ENCODE measurements at regions not wholly inside any gene's neighbourhood (a gene's known extent, or its start where the extent isn't known, plus 50 kb on each side); places are given as distances from the start of the nearest gene placed in this dataset.
A peak's percentile ranks its signal among the peaks of the same experiment; 100 is the strongest.

DNA sequence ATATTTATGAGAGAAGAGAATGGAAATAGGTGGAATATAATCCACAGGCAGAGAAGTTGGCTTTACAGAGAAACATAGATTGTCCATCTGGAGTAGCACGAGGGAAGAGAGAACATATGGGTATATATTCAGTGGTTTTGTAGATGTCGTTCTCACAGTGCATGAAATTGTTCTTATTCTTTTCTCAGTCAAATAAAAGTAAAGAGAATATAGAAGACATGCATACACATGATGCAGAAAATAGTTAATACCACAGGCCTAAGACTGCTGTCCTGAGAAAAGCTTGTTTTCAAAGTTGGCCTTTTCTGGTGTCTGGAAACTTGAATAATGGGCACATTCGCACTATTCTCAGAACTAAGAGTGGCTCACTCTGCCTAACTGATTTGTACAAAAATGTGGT is 378.1 kb downstream of the GABRG1 start:
- H3K4me3 ChIP-seq = no peak overlapping the region
- no peak overlapping the region for H3K27ac ChIP-seq
- no peak for TF ChIP-seq POLR2A (IDR thresholded peaks at IDR 0.05)
- TF ChIP-seq, protein P1, sequence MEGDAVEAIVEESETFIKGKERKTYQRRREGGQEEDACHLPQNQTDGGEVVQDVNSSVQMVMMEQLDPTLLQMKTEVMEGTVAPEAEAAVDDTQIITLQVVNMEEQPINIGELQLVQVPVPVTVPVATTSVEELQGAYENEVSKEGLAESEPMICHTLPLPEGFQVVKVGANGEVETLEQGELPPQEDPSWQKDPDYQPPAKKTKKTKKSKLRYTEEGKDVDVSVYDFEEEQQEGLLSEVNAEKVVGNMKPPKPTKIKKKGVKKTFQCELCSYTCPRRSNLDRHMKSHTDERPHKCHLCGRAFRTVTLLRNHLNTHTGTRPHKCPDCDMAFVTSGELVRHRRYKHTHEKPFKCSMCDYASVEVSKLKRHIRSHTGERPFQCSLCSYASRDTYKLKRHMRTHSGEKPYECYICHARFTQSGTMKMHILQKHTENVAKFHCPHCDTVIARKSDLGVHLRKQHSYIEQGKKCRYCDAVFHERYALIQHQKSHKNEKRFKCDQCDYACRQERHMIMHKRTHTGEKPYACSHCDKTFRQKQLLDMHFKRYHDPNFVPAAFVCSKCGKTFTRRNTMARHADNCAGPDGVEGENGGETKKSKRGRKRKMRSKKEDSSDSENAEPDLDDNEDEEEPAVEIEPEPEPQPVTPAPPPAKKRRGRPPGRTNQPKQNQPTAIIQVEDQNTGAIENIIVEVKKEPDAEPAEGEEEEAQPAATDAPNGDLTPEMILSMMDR (IDR thresholded peaks at IDR 0.05) = no peak
- H3K27me3 ChIP-seq = no peaks in the 10 kb centered on the region
- DNase-seq = no peak
- peaks cover 0 to 2% (median 0%) of the 10 kb centered on the region in 4 donors for H3K9me3 ChIP-seq
- H3K36me3 ChIP-seq = no peaks in the 10 kb centered on the region
- H3K4me1 ChIP-seq = no peaks in the 10 kb centered on the region

DNA sequence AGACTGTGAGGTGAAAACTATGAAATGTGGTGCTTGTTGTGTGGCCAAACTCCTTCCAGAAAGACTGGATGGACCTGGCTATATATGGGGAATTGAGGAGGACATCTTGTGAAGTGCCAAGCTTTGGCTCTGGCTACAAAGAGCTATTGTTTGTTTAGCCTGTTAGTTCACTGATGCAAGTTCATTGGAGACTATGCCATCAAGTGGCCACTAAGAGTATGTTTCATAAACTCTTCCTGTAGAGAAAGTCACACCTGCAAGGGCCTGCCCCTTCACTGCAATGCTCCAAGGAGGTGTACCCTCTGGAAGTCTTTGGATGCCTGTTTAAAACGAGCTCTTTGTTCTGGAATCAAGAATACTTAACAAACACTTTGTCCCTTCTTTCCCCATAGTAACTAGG is 382.0 kb downstream of the GABRG1 start:
- H3K36me3 ChIP-seq = no peaks in the 10 kb centered on the region
- H3K4me1 ChIP-seq = no peaks in the 10 kb centered on the region
- H3K9me3 ChIP-seq = peaks cover 0 to 5% (median 0%) of the 10 kb centered on the region in 4 donors
- H3K27me3 ChIP-seq = no peaks in the 10 kb centered on the region
- TF ChIP-seq, protein P1 (IDR thresholded peaks at IDR 0.05) = peak in 3 of 6 experiments; percentile 52 to 58 (median 54)
- no peak for TF ChIP-seq POLR2A (IDR thresholded peaks at IDR 0.05)
- no peak for DNase-seq
- H3K27ac ChIP-seq = no peak overlapping the region
- H3K4me3 ChIP-seq = no peak overlapping the region

DNA sequence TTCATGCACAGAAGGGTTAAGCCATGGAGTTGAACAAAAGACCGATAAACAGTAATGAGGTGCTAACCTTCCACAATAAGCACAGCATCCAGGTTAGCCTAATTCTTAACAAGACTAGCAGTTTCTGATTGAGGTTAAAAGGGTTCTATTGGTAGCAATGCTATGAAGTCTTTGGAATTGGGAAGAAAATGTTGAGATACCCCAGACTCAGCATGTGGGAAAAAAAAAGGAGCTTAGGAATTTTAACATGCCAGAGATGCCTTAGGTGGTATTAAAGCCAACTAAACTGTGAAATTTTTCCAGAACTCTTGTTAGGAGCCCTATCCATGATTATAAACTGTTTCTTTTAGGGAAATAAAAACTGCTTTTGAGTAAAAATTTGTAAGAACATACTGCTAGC is 391.7 kb downstream of the GABRG1 start:
- H3K27ac ChIP-seq = no peak overlapping the region
- H3K4me1 ChIP-seq = no peaks in the 10 kb centered on the region
- no peak for DNase-seq
- no peaks in the 10 kb centered on the region for H3K27me3 ChIP-seq
- H3K4me3 ChIP-seq = no peak overlapping the region
- no peaks in the 10 kb centered on the region for H3K36me3 ChIP-seq
- TF ChIP-seq, protein P1 (IDR thresholded peaks at IDR 0.05) = no peak
- TF ChIP-seq POLR2A (IDR thresholded peaks at IDR 0.05) = no peak
- no peaks in the 10 kb centered on the region for H3K9me3 ChIP-seq

DNA sequence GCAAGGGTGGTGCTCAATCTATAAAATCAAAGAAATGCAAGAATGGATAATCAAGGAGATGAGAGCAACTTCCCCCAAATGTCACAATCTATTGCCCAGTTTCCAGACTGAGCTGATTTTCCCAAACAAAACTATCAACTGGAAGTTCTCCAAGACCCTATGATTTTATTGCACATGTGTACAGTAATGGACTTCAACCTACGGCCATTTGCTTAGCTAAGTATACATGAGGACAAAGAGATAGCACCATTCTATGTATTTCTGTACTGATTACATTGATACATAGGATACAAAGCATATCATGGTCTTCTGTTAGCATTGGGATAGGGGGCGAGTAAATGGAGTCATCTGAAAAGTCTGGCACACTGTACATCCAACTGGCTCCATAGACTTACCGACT is 407.8 kb downstream of the GABRG1 start:
- no peaks in the 10 kb centered on the region for H3K9me3 ChIP-seq
- DNase-seq = no peak
- H3K27me3 ChIP-seq = no peaks in the 10 kb centered on the region
- H3K4me3 ChIP-seq = no peak overlapping the region
- no peaks in the 10 kb centered on the region for H3K36me3 ChIP-seq
- H3K4me1 ChIP-seq = no peaks in the 10 kb centered on the region
- no peak overlapping the region for H3K27ac ChIP-seq
- TF ChIP-seq POLR2A (IDR thresholded peaks at IDR 0.05) = no peak
- TF ChIP-seq, protein P1 (IDR thresholded peaks at IDR 0.05) = no peak

DNA sequence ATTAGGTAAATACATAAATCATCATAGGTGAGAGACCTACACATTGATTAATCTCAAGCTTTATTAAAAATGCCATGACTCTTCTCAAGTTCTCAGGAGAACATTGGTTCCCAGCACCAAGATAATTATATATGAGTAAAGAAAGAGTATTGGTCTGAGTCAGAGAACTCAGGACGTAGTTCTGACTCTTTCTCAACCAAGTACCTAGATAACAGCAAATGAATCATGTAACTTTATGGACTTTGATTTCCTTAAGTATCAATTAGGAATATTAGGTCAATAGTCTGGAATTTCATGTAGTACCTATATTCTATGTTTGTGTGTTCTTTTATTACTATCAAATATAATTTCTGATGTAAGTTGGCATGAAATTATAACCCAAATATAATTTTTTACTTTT is 409.9 kb downstream of the GABRG1 start:
- no peaks in the 10 kb centered on the region for H3K27me3 ChIP-seq
- no peak overlapping the region for H3K27ac ChIP-seq
- H3K36me3 ChIP-seq = no peaks in the 10 kb centered on the region
- H3K4me1 ChIP-seq = no peaks in the 10 kb centered on the region
- no peak for DNase-seq
- no peaks in the 10 kb centered on the region for H3K9me3 ChIP-seq
- TF ChIP-seq POLR2A (IDR thresholded peaks at IDR 0.05) = no peak
- TF ChIP-seq, protein P1 (IDR thresholded peaks at IDR 0.05) = no peak
- H3K4me3 ChIP-seq = no peak overlapping the region

DNA sequence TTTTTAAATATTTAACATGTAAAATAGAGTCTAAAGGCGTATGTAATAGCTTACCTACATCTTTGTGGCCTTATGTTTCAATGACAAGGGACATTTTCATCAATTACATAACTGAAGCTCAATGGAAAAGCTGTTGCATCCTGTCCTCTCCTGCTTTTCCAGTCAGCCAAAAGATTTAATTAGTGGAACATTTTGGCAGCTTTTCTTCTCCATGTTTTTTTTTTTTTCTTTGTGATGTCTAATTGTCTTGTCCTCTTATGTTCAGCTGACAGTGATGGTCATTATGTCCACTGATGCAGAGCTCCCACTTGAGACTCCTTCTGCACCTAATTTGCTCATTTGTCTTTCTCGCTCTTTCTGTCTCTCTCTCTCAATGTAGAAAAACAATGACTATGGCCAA is 422.2 kb downstream of the GABRG1 start:
- Histone ChIP-seq H3K9me3 (no peaks in the 10 kb centered on the region), H3K4me1 (no peaks in the 10 kb centered on the region), H3K36me3 (no peaks in the 10 kb centered on the region), H3K4me3 (no peak overlapping the region), H3K27me3 (no peaks in the 10 kb centered on the region), H3K27ac (no peak overlapping the region)
- TF ChIP-seq, protein P1 (IDR thresholded peaks at IDR 0.05) = no peak
- no peak for TF ChIP-seq POLR2A (IDR thresholded peaks at IDR 0.05)
- no peak for DNase-seq

All from Peyer's patch (tissue), 4 donors.